Naive B cell (primary cell): ENCODE measurements at regions not wholly inside any gene's neighbourhood (a gene's known extent, or its start where the extent isn't known, plus 50 kb on each side); places are given as distances from the start of the nearest gene placed in this dataset.

ENCODE experiments used
- ATAC-seq, 2 donors: fragments of 150-1000 bp; cut with Tn5 transposase; 2 replicates each; pipeline ENCODE4 v1.10.0; 2021; ENCODE audit warnings: low read depth in 2 of 2, mild to moderate bottlenecking in 2 of 2, moderate library complexity in 2 of 2
- DNase-seq: peaks from one replicate; pipeline ENCODE4 v3.0.0; 2022
- H3K27ac Mint-ChIP-seq, 6 donors: one replicate each; pipeline ENCODE4 v1.8.0; 2020 to 2022; ENCODE audit warnings: mild to moderate bottlenecking in 6 of 6, mixed read lengths in 6 of 6, moderate library complexity in 5 of 6, inconsistent platforms in 2 of 6
- H3K27me3 Mint-ChIP-seq, 3 donors: one replicate each; pipeline ENCODE4 v1.8.0; 2021 to 2022; ENCODE audit warnings: mixed read lengths in 3 of 3, mild to moderate bottlenecking in 1 of 3
- H3K36me3 Mint-ChIP-seq, 2 donors: one replicate each; pipeline ENCODE4 v1.8.0; 2020 to 2022; ENCODE audit warnings: mixed read lengths in 2 of 2, inconsistent platforms in 1 of 2, mild to moderate bottlenecking in 1 of 2
- H3K4me1 Mint-ChIP-seq, 3 donors: one replicate each; pipeline ENCODE4 v1.8.0; 2020 to 2022; ENCODE audit warnings: mixed read lengths in 3 of 3, inconsistent platforms in 1 of 3, mild to moderate bottlenecking in 1 of 3, moderate library complexity in 1 of 3
- H3K4me3 Mint-ChIP-seq, 8 donors: one replicate each; pipeline ENCODE4 v1.8.0; 2020 to 2022; ENCODE audit warnings: mild to moderate bottlenecking in 8 of 8, mixed read lengths in 8 of 8, moderate library complexity in 8 of 8, inconsistent platforms in 2 of 8
- H3K9me3 Mint-ChIP-seq, 7 donors: one replicate each; pipeline ENCODE4 v1.8.0; 2020 to 2022; ENCODE audit warnings: mixed read lengths in 7 of 7, mild to moderate bottlenecking in 5 of 7, inconsistent platforms in 2 of 7, moderate library complexity in 1 of 7

GRCh38 chr20:40103420-40103819 is 585.6 kb downstream of the MAFB start:
- Mint-ChIP-seq H3K27ac (no peak overlapping the region), H3K4me1 (no peaks in the 10 kb centered on the region), H3K4me3 (no peak overlapping the region), H3K36me3 (no peaks in the 10 kb centered on the region), H3K27me3 (peaks cover 5 to 11% (median 5%) of the 10 kb centered on the region in 3 donors), H3K9me3 (peaks cover 0 to 2% (median 0%) of the 10 kb centered on the region in 7 donors)
- no peak for ATAC-seq
- no peak for DNase-seq

DNA sequence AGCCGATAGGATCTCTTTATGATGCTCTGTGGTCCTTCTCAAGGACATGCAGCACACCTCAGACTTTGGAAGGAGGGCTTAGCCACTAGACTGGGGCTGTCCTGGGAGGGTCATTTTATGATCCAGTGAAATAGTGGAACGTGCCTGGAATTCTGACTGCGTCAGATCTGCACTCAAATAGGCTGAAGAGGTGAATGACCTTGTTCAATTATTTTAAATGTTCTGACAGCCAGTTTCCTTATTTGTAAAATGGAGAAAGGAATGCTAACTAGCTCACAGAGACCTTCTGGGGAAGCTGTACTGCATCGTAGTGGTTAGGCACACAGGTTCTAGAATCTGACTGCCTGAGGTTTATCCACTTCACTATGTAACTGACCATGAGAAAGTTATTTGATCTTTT is 587.5 kb downstream of the MAFB start:
- Mint-ChIP-seq H3K9me3 (peaks cover 0 to 2% (median 0%) of the 10 kb centered on the region in 7 donors), H3K4me3 (no peak overlapping the region)

DNA sequence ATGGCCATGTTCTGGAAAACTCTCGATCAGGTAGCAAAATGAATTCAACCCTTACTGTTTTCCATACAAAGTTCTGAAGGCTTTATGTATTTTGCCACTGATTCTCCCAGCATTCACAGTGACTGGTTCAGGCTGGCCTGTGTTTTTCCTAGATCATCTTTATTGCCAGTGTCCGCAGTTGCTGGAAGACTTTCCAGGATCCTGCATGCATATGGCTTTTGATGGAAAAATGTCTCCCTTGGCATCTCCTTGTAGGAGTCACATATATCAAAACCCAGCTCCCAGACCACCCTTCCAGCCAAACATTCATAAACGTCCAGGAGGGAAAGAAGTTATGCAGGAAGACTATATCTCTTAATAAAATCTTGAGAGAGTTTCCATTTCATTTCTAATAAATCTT is 588.8 kb downstream of the MAFB start:
- H3K4me1 Mint-ChIP-seq: no peaks in the 10 kb centered on the region
- no peak overlapping the region for H3K4me3 Mint-ChIP-seq
- DNase-seq (no peak), ATAC-seq (no peak)
- peaks cover 0 to 2% (median 0%) of the 10 kb centered on the region in 7 donors for H3K9me3 Mint-ChIP-seq
- H3K27me3 Mint-ChIP-seq: peaks cover 5 to 11% (median 5%) of the 10 kb centered on the region in 3 donors
- H3K36me3 Mint-ChIP-seq: no peaks in the 10 kb centered on the region
- H3K27ac Mint-ChIP-seq: no peak overlapping the region

More for the DNA sequence above, 587.5 kb downstream of the MAFB start:
- ATAC-seq (no peak), DNase-seq (no peak)
- Mint-ChIP-seq H3K4me1 (no peaks in the 10 kb centered on the region), H3K27ac (no peak overlapping the region), H3K27me3 (peaks cover 5 to 11% (median 5%) of the 10 kb centered on the region in 3 donors), H3K36me3 (no peaks in the 10 kb centered on the region)

- Mint-ChIP-seq H3K36me3 (no peaks in the 10 kb centered on the region), H3K4me3 (no peak overlapping the region), H3K4me1 (no peaks in the 10 kb centered on the region), H3K27ac (peak overlapping the region in 1 of 6 donors; percentile 15), H3K27me3 (no peaks in the 10 kb centered on the region), H3K9me3 (peaks cover 9 to 30% (median 11%) of the 10 kb centered on the region in 7 donors)
- ATAC-seq: no peak
- DNase-seq: no peak
Observed at GRCh38 chr20:40090236-40090635, 598.8 kb downstream of the MAFB start.

- no peaks in the 10 kb centered on the region for H3K4me1 Mint-ChIP-seq
- no peak overlapping the region for H3K27ac Mint-ChIP-seq
- H3K9me3 Mint-ChIP-seq: peaks cover 7 to 33% (median 13%) of the 10 kb centered on the region in 7 donors
- DNase-seq (no peak), ATAC-seq (no peak)
- H3K36me3 Mint-ChIP-seq: no peaks in the 10 kb centered on the region
- no peaks in the 10 kb centered on the region for H3K27me3 Mint-ChIP-seq
- H3K4me3 Mint-ChIP-seq: no peak overlapping the region
Observed at GRCh38 chr20:40087496-40087895, 601.5 kb downstream of the MAFB start.

- Mint-ChIP-seq H3K27me3 (no peaks in the 10 kb centered on the region), H3K36me3 (no peaks in the 10 kb centered on the region), H3K9me3 (peaks cover 3 to 18% (median 7%) of the 10 kb centered on the region in 7 donors), H3K27ac (no peak overlapping the region), H3K4me1 (no peaks in the 10 kb centered on the region), H3K4me3 (no peak overlapping the region)
- no peak for ATAC-seq
- no peak for DNase-seq
Observed at GRCh38 chr20:40085513-40085912, 603.5 kb downstream of the MAFB start.

- Mint-ChIP-seq H3K27ac (no peak overlapping the region), H3K4me3 (no peak overlapping the region), H3K36me3 (no peaks in the 10 kb centered on the region), H3K27me3 (no peaks in the 10 kb centered on the region), H3K4me1 (no peaks in the 10 kb centered on the region), H3K9me3 (peaks cover 1 to 13% (median 4%) of the 10 kb centered on the region in 7 donors)
- DNase-seq: no peak
- ATAC-seq: no peak
Observed at GRCh38 chr20:40082436-40082835, 606.6 kb downstream of the MAFB start.

- no peak overlapping the region for H3K27ac Mint-ChIP-seq
- peaks cover 1 to 11% (median 4%) of the 10 kb centered on the region in 7 donors for H3K9me3 Mint-ChIP-seq
- H3K36me3 Mint-ChIP-seq: no peaks in the 10 kb centered on the region
- H3K4me1 Mint-ChIP-seq: no peaks in the 10 kb centered on the region
- ATAC-seq (no peak), DNase-seq (no peak)
- H3K4me3 Mint-ChIP-seq: no peak overlapping the region
- no peaks in the 10 kb centered on the region for H3K27me3 Mint-ChIP-seq
Observed at GRCh38 chr20:40081653-40082052, 607.4 kb downstream of the MAFB start.

DNA sequence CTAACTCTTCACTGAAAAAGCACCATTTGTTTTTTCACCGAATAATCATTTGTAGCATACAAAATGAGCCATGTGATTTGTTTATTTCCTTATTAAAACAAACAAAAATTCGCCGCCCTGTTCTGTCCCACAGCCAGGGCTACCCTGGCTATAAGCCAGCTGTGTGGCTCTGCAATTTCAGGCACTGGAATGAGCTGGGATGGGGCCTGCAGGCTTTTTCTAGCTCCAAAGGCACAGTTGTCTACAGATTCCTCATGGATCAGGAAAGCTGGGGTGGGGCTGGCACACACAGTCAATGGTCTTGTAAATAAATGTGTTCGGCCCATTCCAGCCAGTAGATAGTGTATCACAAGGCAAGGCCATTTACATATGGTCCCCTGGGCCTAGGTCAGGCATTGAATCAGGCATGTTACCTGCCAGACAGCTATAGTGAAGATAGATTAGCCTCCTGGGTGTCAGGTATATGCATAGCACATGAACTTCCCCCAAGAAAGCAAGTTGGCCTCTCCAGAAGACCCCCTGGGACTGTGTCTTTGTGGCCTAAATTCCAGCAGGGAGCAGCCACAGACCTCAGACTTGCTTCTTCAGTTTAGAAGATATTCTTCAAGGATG is 608.9 kb downstream of the MAFB start:
- H3K27ac Mint-ChIP-seq: no peak overlapping the region

GRCh38 chr20:40073535-40074111 is 615.4 kb downstream of the MAFB start:
- H3K4me1 Mint-ChIP-seq: no peaks in the 10 kb centered on the region
- H3K9me3 Mint-ChIP-seq: peaks cover 2 to 20% (median 7%) of the 10 kb centered on the region in 7 donors
- no peak overlapping the region for H3K27ac Mint-ChIP-seq
- no peak for DNase-seq
- no peaks in the 10 kb centered on the region for H3K36me3 Mint-ChIP-seq
- no peak overlapping the region for H3K4me3 Mint-ChIP-seq
- no peak for ATAC-seq
- H3K27me3 Mint-ChIP-seq: peaks cover 0 to 8% (median 0%) of the 10 kb centered on the region in 3 donors

More for the DNA sequence above, 608.9 kb downstream of the MAFB start:
- Mint-ChIP-seq H3K4me3 (no peak overlapping the region), H3K36me3 (no peaks in the 10 kb centered on the region), H3K4me1 (no peaks in the 10 kb centered on the region), H3K27me3 (no peaks in the 10 kb centered on the region), H3K9me3 (peaks cover 1 to 8% (median 4%) of the 10 kb centered on the region in 7 donors)
- DNase-seq (no peak), ATAC-seq (no peak)

GRCh38 chr20:40072907-40073306 is 616.1 kb downstream of the MAFB start:
- DNase-seq (no peak), ATAC-seq (no peak)
- peaks cover 4 to 28% (median 10%) of the 10 kb centered on the region in 7 donors for H3K9me3 Mint-ChIP-seq
- no peaks in the 10 kb centered on the region for H3K4me1 Mint-ChIP-seq
- peaks cover 0 to 4% of the 10 kb centered on the region in 2 donors for H3K36me3 Mint-ChIP-seq
- H3K27ac Mint-ChIP-seq: no peak overlapping the region
- peaks cover 0 to 8% (median 0%) of the 10 kb centered on the region in 3 donors for H3K27me3 Mint-ChIP-seq
- H3K4me3 Mint-ChIP-seq: no peak overlapping the region

- DNase-seq (no peak), ATAC-seq (no peak)
- Mint-ChIP-seq H3K4me1 (no peaks in the 10 kb centered on the region), H3K27ac (no peak overlapping the region), H3K4me3 (no peak overlapping the region), H3K27me3 (peaks cover 0 to 12% (median 0%) of the 10 kb centered on the region in 3 donors), H3K9me3 (peaks cover 0 to 16% (median 10%) of the 10 kb centered on the region in 7 donors), H3K36me3 (no peaks in the 10 kb centered on the region)
Observed at GRCh38 chr20:40056171-40056570, 632.9 kb downstream of the MAFB start.

- Mint-ChIP-seq H3K27ac (no peak overlapping the region), H3K27me3 (peaks cover 0 to 12% (median under 1%) of the 10 kb centered on the region in 3 donors), H3K4me1 (no peaks in the 10 kb centered on the region), H3K4me3 (no peak overlapping the region), H3K9me3 (peaks cover 0 to 15% (median 10%) of the 10 kb centered on the region in 7 donors), H3K36me3 (no peaks in the 10 kb centered on the region)
- no peak for ATAC-seq
- DNase-seq: no peak
Observed at GRCh38 chr20:40055711-40056110, 633.3 kb downstream of the MAFB start.

DNA sequence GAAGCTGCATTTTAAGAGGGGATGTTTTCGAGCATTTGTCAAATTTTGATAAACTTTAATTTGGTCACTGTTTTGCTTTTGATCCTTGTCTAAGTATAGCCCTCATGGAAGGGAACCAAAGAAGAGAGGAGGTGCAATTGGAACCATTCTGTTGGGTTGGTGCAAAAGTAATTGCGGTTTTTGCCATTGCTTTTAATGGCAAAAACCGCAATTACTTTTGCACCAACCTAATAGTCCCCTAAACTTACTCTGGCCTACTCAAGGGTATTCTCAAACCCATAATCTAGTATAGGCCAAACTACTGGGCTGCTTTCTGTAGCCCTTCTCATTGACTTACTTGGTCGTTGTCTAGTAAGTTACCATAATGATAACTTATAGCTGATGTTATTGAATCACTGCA is 634.7 kb downstream of the MAFB start:
- Mint-ChIP-seq H3K27ac (no peak overlapping the region), H3K4me1 (no peaks in the 10 kb centered on the region), H3K27me3 (peaks cover 0 to 12% (median 4%) of the 10 kb centered on the region in 3 donors), H3K4me3 (no peak overlapping the region), H3K9me3 (peaks cover 0 to 7% (median 2%) of the 10 kb centered on the region in 7 donors), H3K36me3 (no peaks in the 10 kb centered on the region)
- ATAC-seq: no peak
- DNase-seq: no peak
